ENCODE measurements at regions not wholly inside any gene's neighbourhood (a gene's known extent, or its start where the extent isn't known, plus 50 kb on each side); places are given as distances from the start of the nearest gene placed in this dataset.

- H3K9me3 ChIP-seq (ENCODE audit: control insufficient read depth in 2 of 2, low read length in 2 of 2): no peaks in the 10 kb centered on the region
- no peak overlapping the region for H3K4me3 ChIP-seq (ENCODE audit: low read length in 2 of 2)
- H3K27me3 ChIP-seq (ENCODE audit: control insufficient read depth in 2 of 2, insufficient read depth in 2 of 2, low read length in 2 of 2): peaks cover 0 to 7% of the 10 kb centered on the region in 2 donors
- no peak overlapping the region for H3K9ac ChIP-seq (ENCODE audit: low read depth in 1 of 2, low read length in 2 of 2)
- H3K4me1 ChIP-seq (ENCODE audit: control insufficient read depth in 2 of 2, insufficient read depth in 2 of 2, low read length in 2 of 2): no peaks in the 10 kb centered on the region
- no peak overlapping the region for H3K27ac ChIP-seq (ENCODE audit: low read depth in 2 of 2, low read length in 2 of 2)
- H3K36me3 ChIP-seq (ENCODE audit: control insufficient read depth in 2 of 2, insufficient read depth in 2 of 2, low read length in 2 of 2): no peaks in the 10 kb centered on the region
Measured at GRCh38 chr3:127399154-127399553, 111.3 kb upstream of the PRR20G start.

GRCh38 chr3:127396473-127396872, 108.6 kb upstream of the PRR20G start:
- H3K36me3 ChIP-seq (ENCODE audit: control insufficient read depth in 2 of 2, insufficient read depth in 2 of 2, low read length in 2 of 2): no peaks in the 10 kb centered on the region
- no peak overlapping the region for H3K9ac ChIP-seq (ENCODE audit: low read depth in 1 of 2, low read length in 2 of 2)
- no peak overlapping the region for H3K27ac ChIP-seq (ENCODE audit: low read depth in 2 of 2, low read length in 2 of 2)
- H3K4me3 ChIP-seq (ENCODE audit: low read length in 2 of 2): no peak overlapping the region
- no peaks in the 10 kb centered on the region for H3K9me3 ChIP-seq (ENCODE audit: control insufficient read depth in 2 of 2, low read length in 2 of 2)
- peaks cover 0 to 7% of the 10 kb centered on the region in 2 donors for H3K27me3 ChIP-seq (ENCODE audit: control insufficient read depth in 2 of 2, insufficient read depth in 2 of 2, low read length in 2 of 2)
- no peaks in the 10 kb centered on the region for H3K4me1 ChIP-seq (ENCODE audit: control insufficient read depth in 2 of 2, insufficient read depth in 2 of 2, low read length in 2 of 2)

- no peaks in the 10 kb centered on the region for H3K9me3 ChIP-seq (ENCODE audit: control insufficient read depth in 2 of 2, low read length in 2 of 2)
- peaks cover 0 to 7% of the 10 kb centered on the region in 2 donors for H3K27me3 ChIP-seq (ENCODE audit: control insufficient read depth in 2 of 2, insufficient read depth in 2 of 2, low read length in 2 of 2)
- H3K4me1 ChIP-seq (ENCODE audit: control insufficient read depth in 2 of 2, insufficient read depth in 2 of 2, low read length in 2 of 2): no peaks in the 10 kb centered on the region
- no peak overlapping the region for H3K4me3 ChIP-seq (ENCODE audit: low read length in 2 of 2)
- H3K9ac ChIP-seq (ENCODE audit: low read depth in 1 of 2, low read length in 2 of 2): no peak overlapping the region
- no peak overlapping the region for H3K27ac ChIP-seq (ENCODE audit: low read depth in 2 of 2, low read length in 2 of 2)
- no peaks in the 10 kb centered on the region for H3K36me3 ChIP-seq (ENCODE audit: control insufficient read depth in 2 of 2, insufficient read depth in 2 of 2, low read length in 2 of 2)
Measured at GRCh38 chr3:127395663-127396355, 108.0 kb upstream of the PRR20G start.

- H3K9me3 ChIP-seq (ENCODE audit: control insufficient read depth in 2 of 2, low read length in 2 of 2): no peaks in the 10 kb centered on the region
- peaks cover 0 to 7% of the 10 kb centered on the region in 2 donors for H3K27me3 ChIP-seq (ENCODE audit: control insufficient read depth in 2 of 2, insufficient read depth in 2 of 2, low read length in 2 of 2)
- H3K4me1 ChIP-seq (ENCODE audit: control insufficient read depth in 2 of 2, insufficient read depth in 2 of 2, low read length in 2 of 2): no peaks in the 10 kb centered on the region
- no peaks in the 10 kb centered on the region for H3K36me3 ChIP-seq (ENCODE audit: control insufficient read depth in 2 of 2, insufficient read depth in 2 of 2, low read length in 2 of 2)
- no peak overlapping the region for H3K27ac ChIP-seq (ENCODE audit: low read depth in 2 of 2, low read length in 2 of 2)
- no peak overlapping the region for H3K4me3 ChIP-seq (ENCODE audit: low read length in 2 of 2)
- no peak overlapping the region for H3K9ac ChIP-seq (ENCODE audit: low read depth in 1 of 2, low read length in 2 of 2)
Measured at GRCh38 chr3:127394984-127395662, 107.3 kb upstream of the PRR20G start.

- no peak overlapping the region for H3K4me3 ChIP-seq (ENCODE audit: low read length in 2 of 2)
- no peak overlapping the region for H3K27ac ChIP-seq (ENCODE audit: low read depth in 2 of 2, low read length in 2 of 2)
- peaks cover 0 to 7% of the 10 kb centered on the region in 2 donors for H3K27me3 ChIP-seq (ENCODE audit: control insufficient read depth in 2 of 2, insufficient read depth in 2 of 2, low read length in 2 of 2)
- H3K9ac ChIP-seq (ENCODE audit: low read depth in 1 of 2, low read length in 2 of 2): no peak overlapping the region
- H3K36me3 ChIP-seq (ENCODE audit: control insufficient read depth in 2 of 2, insufficient read depth in 2 of 2, low read length in 2 of 2): no peaks in the 10 kb centered on the region
- no peaks in the 10 kb centered on the region for H3K4me1 ChIP-seq (ENCODE audit: control insufficient read depth in 2 of 2, insufficient read depth in 2 of 2, low read length in 2 of 2)
- H3K9me3 ChIP-seq (ENCODE audit: control insufficient read depth in 2 of 2, low read length in 2 of 2): no peaks in the 10 kb centered on the region
Measured at GRCh38 chr3:127394031-127394430, 106.2 kb upstream of the PRR20G start.

- Histone ChIP-seq H3K36me3 (ENCODE audit: control insufficient read depth in 2 of 2, insufficient read depth in 2 of 2, low read length in 2 of 2) (no peaks in the 10 kb centered on the region), H3K4me3 (ENCODE audit: low read length in 2 of 2) (no peak overlapping the region), H3K9ac (ENCODE audit: low read depth in 1 of 2, low read length in 2 of 2) (no peak overlapping the region), H3K9me3 (ENCODE audit: control insufficient read depth in 2 of 2, low read length in 2 of 2) (no peaks in the 10 kb centered on the region), H3K4me1 (ENCODE audit: control insufficient read depth in 2 of 2, insufficient read depth in 2 of 2, low read length in 2 of 2) (no peaks in the 10 kb centered on the region), H3K27me3 (ENCODE audit: control insufficient read depth in 2 of 2, insufficient read depth in 2 of 2, low read length in 2 of 2) (peaks cover 0 to 7% of the 10 kb centered on the region in 2 donors), H3K27ac (ENCODE audit: low read depth in 2 of 2, low read length in 2 of 2) (no peak overlapping the region)
Measured at GRCh38 chr3:127393131-127393820, 105.4 kb upstream of the PRR20G start.

GRCh38 chr3:127392156-127392490, 104.3 kb upstream of the PRR20G start:
- Histone ChIP-seq H3K27me3 (ENCODE audit: control insufficient read depth in 2 of 2, insufficient read depth in 2 of 2, low read length in 2 of 2) (peaks cover 0 to 7% of the 10 kb centered on the region in 2 donors), H3K36me3 (ENCODE audit: control insufficient read depth in 2 of 2, insufficient read depth in 2 of 2, low read length in 2 of 2) (no peaks in the 10 kb centered on the region), H3K4me1 (ENCODE audit: control insufficient read depth in 2 of 2, insufficient read depth in 2 of 2, low read length in 2 of 2) (no peaks in the 10 kb centered on the region), H3K27ac (ENCODE audit: low read depth in 2 of 2, low read length in 2 of 2) (no peak overlapping the region), H3K9me3 (ENCODE audit: control insufficient read depth in 2 of 2, low read length in 2 of 2) (no peaks in the 10 kb centered on the region), H3K9ac (ENCODE audit: low read depth in 1 of 2, low read length in 2 of 2) (no peak overlapping the region), H3K4me3 (ENCODE audit: low read length in 2 of 2) (no peak overlapping the region)

- Histone ChIP-seq H3K9me3 (ENCODE audit: control insufficient read depth in 2 of 2, low read length in 2 of 2) (no peaks in the 10 kb centered on the region), H3K27me3 (ENCODE audit: control insufficient read depth in 2 of 2, insufficient read depth in 2 of 2, low read length in 2 of 2) (peaks cover 0 to 7% of the 10 kb centered on the region in 2 donors), H3K36me3 (ENCODE audit: control insufficient read depth in 2 of 2, insufficient read depth in 2 of 2, low read length in 2 of 2) (no peaks in the 10 kb centered on the region)
Measured at GRCh38 chr3:127391436-127392155, 103.8 kb upstream of the PRR20G start.

GRCh38 chr3:127390365-127391025, 102.6 kb upstream of the PRR20G start:
- Histone ChIP-seq H3K9ac (ENCODE audit: low read depth in 1 of 2, low read length in 2 of 2) (no peak overlapping the region), H3K27me3 (ENCODE audit: control insufficient read depth in 2 of 2, insufficient read depth in 2 of 2, low read length in 2 of 2) (no peaks in the 10 kb centered on the region), H3K4me3 (ENCODE audit: low read length in 2 of 2) (no peak overlapping the region), H3K27ac (ENCODE audit: low read depth in 2 of 2, low read length in 2 of 2) (no peak overlapping the region), H3K4me1 (ENCODE audit: control insufficient read depth in 2 of 2, insufficient read depth in 2 of 2, low read length in 2 of 2) (no peaks in the 10 kb centered on the region), H3K9me3 (ENCODE audit: control insufficient read depth in 2 of 2, low read length in 2 of 2) (no peaks in the 10 kb centered on the region), H3K36me3 (ENCODE audit: control insufficient read depth in 2 of 2, insufficient read depth in 2 of 2, low read length in 2 of 2) (no peaks in the 10 kb centered on the region)

More at GRCh38 chr3:127391436-127392155, 103.8 kb upstream of the PRR20G start:
- Histone ChIP-seq H3K4me3 (ENCODE audit: low read length in 2 of 2) (no peak overlapping the region), H3K4me1 (ENCODE audit: control insufficient read depth in 2 of 2, insufficient read depth in 2 of 2, low read length in 2 of 2) (no peaks in the 10 kb centered on the region), H3K27ac (ENCODE audit: low read depth in 2 of 2, low read length in 2 of 2) (no peak overlapping the region), H3K9ac (ENCODE audit: low read depth in 1 of 2, low read length in 2 of 2) (no peak overlapping the region)

Data from mucosa of rectum (tissue), 2 donors.